Endothelial cell of umbilical vein (primary cell): ENCODE measurements at regions not wholly inside any gene's neighbourhood (a gene's known extent, or its start where the extent isn't known, plus 50 kb on each side); places are given as distances from the start of the nearest gene placed in this dataset.

Experiments used
- BruUV-seq: library from RNA; stranded (reverse); fragments of 400-500 nt; replicated peaks from 2 replicates; lab custom pipeline; 2021; lab: Mats Ljungman, UMichigan
- CTCF ChIA-PET: fragments of 300-600, 350-600 bp; sonication (Branson Sonifier 250); formaldehyde crosslinking; loops from one replicate; lab custom pipeline; 2021; ENCODE audit warnings: antibody characterized with exemption, inconsistent platforms; lab: Charles Lee
- POLR2A ChIA-PET: fragments of 300-600, 350-600 bp; sonication (Branson Sonifier 250); formaldehyde crosslinking; loops from one replicate; lab custom pipeline; 2021; ENCODE audit warnings: antibody characterized with exemption, inconsistent platforms; lab: Charles Lee
- DNase-seq: peaks from one replicate; pipeline ENCODE4 v3.0.0-alpha.2; 2011; ENCODE audit warnings: low read depth, low spot score
- FAIRE-seq: peaks from 2 replicates; lab custom pipeline; 2011; peaks lifted over from hg19 to GRCh38; lab: Jason Lieb, UNC
- H2AFZ ChIP-seq: 2 replicates; pipeline ENCODE4 v1.6.0; 2012; ENCODE audit warnings: low read depth, low read length, control low read depth, inconsistent platforms
- H3K27ac ChIP-seq: 2 replicates; pipeline ENCODE4 v1.5.1; 2011; ENCODE audit warnings: low read depth, mild to moderate bottlenecking, control low read depth, low read length, moderate library complexity; ENCODE audit not compliant: insufficient read depth
- H3K27me3 ChIP-seq, 2 experiments: 2 replicates each; pipeline versions ENCODE4 v1.6.0 to v1.6.1; 2011; ENCODE audit warnings: low read length in 2 of 2, mixed read lengths in 1 of 2; ENCODE audit not compliant: control insufficient read depth in 2 of 2, insufficient read depth in 2 of 2
- H3K36me3 ChIP-seq, 2 experiments: 2 replicates in 1 of 2; 3 replicates in 1 of 2; pipeline ENCODE4 v1.5.1; 2011; ENCODE audit warnings: low read length in 2 of 2, mild to moderate bottlenecking in 1 of 2, moderate library complexity in 1 of 2; ENCODE audit not compliant: control insufficient read depth in 2 of 2, insufficient read depth in 2 of 2; ENCODE audit errors: extremely low read depth in 1 of 2
- H3K4me1 ChIP-seq: 3 replicates; pipeline ENCODE4 v1.5.1; 2011; ENCODE audit warnings: mild to moderate bottlenecking, low read length; ENCODE audit not compliant: control insufficient read depth, insufficient read depth; ENCODE audit errors: extremely low read depth
- H3K4me2 ChIP-seq: 2 replicates; pipeline ENCODE4 v1.6.1; 2011; ENCODE audit warnings: low read length, control low read depth, mixed read lengths; ENCODE audit not compliant: insufficient read depth
- H3K4me3 ChIP-seq, 3 experiments: fragments of 200-600 bp in 1 of 3; sonication (generic), shearing (Covaris generic) in 1 of 3; replicated peaks in 1 of 3; 2 replicates each; pipeline ENCODE4 v1.5.1; 2011 to 2016; ENCODE audit warnings: control low read depth in 3 of 3, low read length in 3 of 3, mild to moderate bottlenecking in 2 of 3, inconsistent platforms in 1 of 3, low read depth in 1 of 3, moderate library complexity in 1 of 3; ENCODE audit not compliant: insufficient read depth in 1 of 3
- H3K79me2 ChIP-seq: 2 replicates; pipeline ENCODE4 v1.6.0; 2012; ENCODE audit warnings: low read length, inconsistent platforms; ENCODE audit not compliant: control insufficient read depth, insufficient read depth
- H3K9ac ChIP-seq: replicated peaks from 2 replicates; pipeline ENCODE3; 2011; ENCODE audit warnings: low read length, control low read depth; ENCODE audit not compliant: insufficient read depth; ENCODE audit errors: extremely low read depth
- H3K9me1 ChIP-seq: replicated peaks from 3 replicates; pipeline ENCODE4 v1.6.0; 2011; ENCODE audit warnings: mild to moderate bottlenecking, low read length; ENCODE audit not compliant: control insufficient read depth, insufficient read depth; ENCODE audit errors: extremely low read depth
- H3K9me3 ChIP-seq: replicated peaks from 2 replicates; pipeline ENCODE4 v1.5.1; 2012; ENCODE audit warnings: low read length, inconsistent platforms; ENCODE audit not compliant: control insufficient read depth, insufficient read depth
- H4K20me1 ChIP-seq: replicated peaks from 2 replicates; pipeline ENCODE3; 2011; ENCODE audit warnings: mild to moderate bottlenecking, low read length; ENCODE audit not compliant: control insufficient read depth, insufficient read depth; ENCODE audit errors: extremely low read depth
- EZH2 ChIP-seq: IDR thresholded peaks from 2 replicates; pipeline ENCODE4 v1.6.1; 2012; ENCODE audit warnings: borderline replicate concordance, low read depth, mild to moderate bottlenecking, moderate library complexity, low read length, inconsistent platforms; ENCODE audit not compliant: severe bottlenecking
- FOS ChIP-seq: IDR thresholded peaks from 2 replicates; pipeline ENCODE4 v1.6.1; 2011; ENCODE audit warnings: mild to moderate bottlenecking, low read length, moderate library complexity, borderline replicate concordance; ENCODE audit not compliant: insufficient read depth
- GATA2 ChIP-seq: IDR thresholded peaks from 2 replicates; pipeline ENCODE4 v1.7.0; 2011; ENCODE audit warnings: low read depth, mild to moderate bottlenecking, moderate library complexity, mixed read lengths, low read length; ENCODE audit not compliant: insufficient read length, insufficient read depth
- JUN ChIP-seq: IDR thresholded peaks from 2 replicates; pipeline ENCODE4 v1.6.1; 2011; ENCODE audit warnings: borderline replicate concordance, low read depth; ENCODE audit not compliant: insufficient read length, insufficient read depth
- MYC ChIP-seq: IDR thresholded peaks from one replicate; pipeline ENCODE4 v1.6.1; 2011; ENCODE audit warnings: mild to moderate bottlenecking, low read depth, low read length
- POLR2A ChIP-seq: IDR thresholded peaks from 2 replicates; pipeline ENCODE4 v1.6.1; 2012; ENCODE audit warnings: low read depth, mild to moderate bottlenecking, control low read depth, low read length
- POLR2AphosphoS5 ChIP-seq: IDR thresholded peaks from 2 replicates; pipeline ENCODE4 v1.6.1; 2012; ENCODE audit warnings: low read depth, mild to moderate bottlenecking, control low read depth, low read length, moderate library complexity; ENCODE audit not compliant: insufficient read depth
- dilution Hi-C: fragments of 300-500 bp; cut with MboI; formaldehyde crosslinking; loops from one replicate; pipeline ENCODE4 v1.15.0; 2019; ENCODE audit warnings: low sequenced_read_pairs; ENCODE audit not compliant: extremely low pct_ligation_motif_present
- intact Hi-C: fragments of 100-400 bp; cut with micrococcal nuclease; formaldehyde crosslinking; loops from one replicate; pipeline ENCODE4 v1.10.0; 2022
- TF ChIP-seq, protein P1 (sequence below), 2 donors: IDR thresholded peaks; 1 replicate in 1 of 2; 2 replicates in 1 of 2; pipeline ENCODE4 v1.5.1; 2011; ENCODE audit warnings: low read length in 2 of 2, mild to moderate bottlenecking in 2 of 2, moderate library complexity in 2 of 2, control low read depth in 1 of 2, inconsistent platforms in 1 of 2, low read depth in 1 of 2; ENCODE audit not compliant: insufficient read depth in 1 of 2; ENCODE audit errors: extremely low read depth in 1 of 2
- TF ChIP-seq, protein P2 (sequence below): IDR thresholded peaks from 2 replicates; pipeline ENCODE4 v1.6.1; 2011; ENCODE audit not compliant: insufficient read depth, insufficient read length

DNA sequence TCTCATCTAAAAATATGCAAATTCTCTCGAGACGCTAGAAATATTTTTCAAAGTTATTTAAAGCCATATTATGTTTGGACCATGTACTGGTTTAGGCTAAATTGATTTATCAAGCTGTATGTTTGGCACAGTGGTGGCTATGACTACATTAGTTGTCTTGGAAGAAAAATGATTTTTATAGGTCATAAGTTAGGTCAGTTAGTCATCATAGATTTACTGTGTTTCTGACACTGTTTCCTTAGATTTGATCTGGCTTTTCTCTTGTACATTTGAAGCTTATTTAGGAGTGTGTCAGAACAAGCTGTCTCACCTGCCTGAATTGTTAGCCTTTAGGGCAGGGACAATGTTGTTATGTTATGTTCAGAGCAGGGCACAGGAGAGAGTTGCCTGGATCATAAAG is 161.1 kb upstream of the FBXO33 start:
- Histone ChIP-seq H3K36me3 (no peaks in the 10 kb centered on the region), H3K4me3 (no peak overlapping the region), H3K4me1 (no peaks in the 10 kb centered on the region), H4K20me1 (no peaks in the 10 kb centered on the region), H3K4me2 (no peak overlapping the region), H3K79me2 (no peaks in the 10 kb centered on the region), H3K27ac (no peak overlapping the region), H3K9me1 (no peaks in the 10 kb centered on the region), H3K9ac (no peak overlapping the region), H3K9me3 (no peaks in the 10 kb centered on the region), H2AFZ (no peak overlapping the region), H3K27me3 (no peaks in the 10 kb centered on the region)
- no peak for FAIRE-seq
- ChIA-PET CTCF (no interaction called here), POLR2A (no interaction called here)
- intact Hi-C loops, result no loop called here
- TF ChIP-seq, protein P1, sequence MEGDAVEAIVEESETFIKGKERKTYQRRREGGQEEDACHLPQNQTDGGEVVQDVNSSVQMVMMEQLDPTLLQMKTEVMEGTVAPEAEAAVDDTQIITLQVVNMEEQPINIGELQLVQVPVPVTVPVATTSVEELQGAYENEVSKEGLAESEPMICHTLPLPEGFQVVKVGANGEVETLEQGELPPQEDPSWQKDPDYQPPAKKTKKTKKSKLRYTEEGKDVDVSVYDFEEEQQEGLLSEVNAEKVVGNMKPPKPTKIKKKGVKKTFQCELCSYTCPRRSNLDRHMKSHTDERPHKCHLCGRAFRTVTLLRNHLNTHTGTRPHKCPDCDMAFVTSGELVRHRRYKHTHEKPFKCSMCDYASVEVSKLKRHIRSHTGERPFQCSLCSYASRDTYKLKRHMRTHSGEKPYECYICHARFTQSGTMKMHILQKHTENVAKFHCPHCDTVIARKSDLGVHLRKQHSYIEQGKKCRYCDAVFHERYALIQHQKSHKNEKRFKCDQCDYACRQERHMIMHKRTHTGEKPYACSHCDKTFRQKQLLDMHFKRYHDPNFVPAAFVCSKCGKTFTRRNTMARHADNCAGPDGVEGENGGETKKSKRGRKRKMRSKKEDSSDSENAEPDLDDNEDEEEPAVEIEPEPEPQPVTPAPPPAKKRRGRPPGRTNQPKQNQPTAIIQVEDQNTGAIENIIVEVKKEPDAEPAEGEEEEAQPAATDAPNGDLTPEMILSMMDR (IDR thresholded peaks at IDR 0.05; ENCODE audit: extremely low read depth in 1 of 2, insufficient read depth in 1 of 2, low read depth in 1 of 2, low read length in 2 of 2), result no peak
- TF ChIP-seq EZH2 (no peak), POLR2A (no peak), MYC (no peak), POLR2AphosphoS5 (no peak), JUN (no peak), FOS (no peak), GATA2 (no peak)
- TF ChIP-seq, protein P2, sequence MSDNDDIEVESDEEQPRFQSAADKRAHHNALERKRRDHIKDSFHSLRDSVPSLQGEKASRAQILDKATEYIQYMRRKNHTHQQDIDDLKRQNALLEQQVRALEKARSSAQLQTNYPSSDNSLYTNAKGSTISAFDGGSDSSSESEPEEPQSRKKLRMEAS, result no peak
- dilution Hi-C loops, result no loop called here
- no TSS peak for BruUV-seq
- DNase-seq, result no peak
